ENCODE measurements at regions not wholly inside any gene's neighbourhood (a gene's known extent, or its start where the extent isn't known, plus 50 kb on each side); places are given as distances from the start of the nearest gene placed in this dataset.

GRCh38 chr9:134565316-134565915 is 76.2 kb upstream of the COL5A1 start:
- TF ChIP-seq POLR2A (IDR thresholded peaks at IDR 0.05; ENCODE audit: low read depth, low read length), result no peak
- no peak for TF ChIP-seq TAF1 (IDR thresholded peaks at IDR 0.05; ENCODE audit: low read depth, low read length)
- no peak for TF ChIP-seq POLR2AphosphoS5 (IDR thresholded peaks at IDR 0.05; ENCODE audit: low read depth, low read length)
- TF ChIP-seq PAX5 (IDR thresholded peaks at IDR 0.05; ENCODE audit: insufficient read depth, low read length, severe bottlenecking), result no peak
- no peak for TF ChIP-seq SPI1 (IDR thresholded peaks at IDR 0.05; ENCODE audit: low read depth, low read length)

All from GM12891 (cell line).